Body of pancreas (tissue), 4 donors: ENCODE measurements at regions not wholly inside any gene's neighbourhood (a gene's known extent, or its start where the extent isn't known, plus 50 kb on each side); places are given as distances from the start of the nearest gene placed in this dataset.

ENCODE experiments used
- CTCF ChIP-seq, 7 experiments: fragments of 450-650 bp in 4 of 7; fragments of 200-600 bp in 3 of 7; sonication (generic) in 3 of 7; IDR thresholded peaks; one replicate each; pipeline ENCODE4 v1.5.1; 2016 to 2019; ENCODE audit warnings: antibody characterized with exemption in 7 of 7
- POLR2A ChIP-seq, 3 donors: fragments of 450-650 bp; IDR thresholded peaks; one replicate each; pipeline ENCODE4 v1.6.1; 2016; ENCODE audit warnings: antibody characterized with exemption in 3 of 3, mild to moderate bottlenecking in 2 of 3

- TF ChIP-seq CTCF (IDR thresholded peaks at IDR 0.05), result no peak
- no peak for TF ChIP-seq POLR2A (IDR thresholded peaks at IDR 0.05)
These were observed 79.8 kb upstream of the GRK3 start for GRCh38 chr22:25484521-25485315.
